Kidney (tissue), 13 donors: ENCODE measurements at regions not wholly inside any gene's neighbourhood (a gene's known extent, or its start where the extent isn't known, plus 50 kb on each side); places are given as distances from the start of the nearest gene placed in this dataset.
A peak's percentile ranks its signal among the peaks of the same experiment; 100 is the strongest.
"Not testable (repeated sequence)": the region's sequence is repeated elsewhere in the genome, so short reads cannot be mapped to it uniquely, and the experiment has no call there.

Experiments used
- DNase-seq, 5 donors: peaks; one replicate each; pipeline ENCODE4 v3.0.0-alpha.2; 2013 to 2020
- FAIRE-seq: peaks from 2 replicates; lab custom pipeline; 2012; peaks lifted over from hg19 to GRCh38; lab: Jason Lieb, UNC
- H3K27ac ChIP-seq, 2 donors: one replicate each; pipeline ENCODE4 v1.7.0; 2013; ENCODE audit warnings: low read depth in 2 of 2, low read length in 2 of 2, inconsistent platforms in 1 of 2
- H3K27me3 ChIP-seq: one replicate; pipeline ENCODE4 v1.7.1; 2013; ENCODE audit warnings: low read length, inconsistent platforms; ENCODE audit not compliant: control insufficient read depth, insufficient read depth
- H3K36me3 ChIP-seq, 3 donors: one replicate each; pipeline versions ENCODE4 v1.7.0 to v1.7.1; 2013; ENCODE audit warnings: low read length in 3 of 3, control low read depth in 1 of 3, inconsistent platforms in 1 of 3; ENCODE audit not compliant: insufficient read depth in 3 of 3, control insufficient read depth in 2 of 3
- H3K4me1 ChIP-seq, 3 donors: one replicate each; pipeline versions ENCODE4 v1.7.0 to v1.7.1; 2013; ENCODE audit warnings: low read length in 3 of 3, inconsistent platforms in 1 of 3, low read depth in 1 of 3; ENCODE audit not compliant: control insufficient read depth in 2 of 3, insufficient read depth in 2 of 3
- H3K4me3 ChIP-seq, 3 donors: one replicate each; pipeline versions ENCODE4 v1.7.0 to v1.8.1; 2013; ENCODE audit warnings: low read length in 3 of 3, control low read depth in 1 of 3, inconsistent platforms in 1 of 3
- H3K9ac ChIP-seq, 3 donors: one replicate each; pipeline versions ENCODE4 v1.7.0 to v1.7.1; 2013; ENCODE audit warnings: low read length in 3 of 3, control low read depth in 1 of 3, inconsistent platforms in 1 of 3
- H3K9me3 ChIP-seq, 3 donors: one replicate each; pipeline versions ENCODE4 v1.7.0 to v1.7.1; 2013; ENCODE audit warnings: low read length in 3 of 3, control low read depth in 1 of 3, inconsistent platforms in 1 of 3; ENCODE audit not compliant: control insufficient read depth in 2 of 3, insufficient read depth in 1 of 3
- intact Hi-C: fragments of 100-400 bp; cut with DNase I; formaldehyde crosslinking; loops from one replicate; pipeline ENCODE4 v1.11.1; 2022
- TF ChIP-seq, protein P1 (sequence below): IDR thresholded peaks from 3 replicates; pipeline ENCODE4 v1.5.1; 2012; ENCODE audit warnings: mild to moderate bottlenecking, moderate library complexity, borderline replicate concordance; ENCODE audit not compliant: insufficient read depth; ENCODE audit errors: extremely low read depth
- donor health status: control.
- donor health status: control.
- donor health status: control.
- donor health status: control.
- donor health status: control.
- donor health status: DM: yes; HTN: yes; CAD: no.
- donor health status: Normal renal cell carcinoma (clear cell type).

DNA sequence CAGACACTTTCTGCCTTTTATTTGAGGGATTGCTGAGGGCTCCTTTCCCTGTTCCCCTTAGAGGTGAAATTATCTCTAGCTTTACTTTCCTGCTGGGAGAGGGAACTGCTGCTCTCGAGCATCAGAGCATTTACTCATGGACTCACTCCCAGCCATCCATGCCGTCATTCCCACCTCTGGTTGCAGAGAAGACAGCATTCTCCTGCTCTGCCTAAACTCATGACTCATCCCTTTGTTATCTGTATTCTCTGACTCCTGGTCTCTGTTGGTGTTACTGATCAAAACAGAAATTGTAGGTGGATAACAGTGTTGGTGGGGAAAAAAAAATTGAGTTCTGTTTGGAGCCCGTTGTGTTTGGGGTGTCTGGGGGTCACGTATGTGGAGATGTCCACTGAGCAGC, 159.3 kb downstream of the TTC8 start:
- H3K9me3 ChIP-seq, result peaks cover 0 to 3% (median 0%) of the 10 kb centered on the region in 3 donors
- intact Hi-C loops, result no loop called here
- no peak for DNase-seq
- FAIRE-seq, result no peak
- H3K36me3 ChIP-seq, result no peaks in the 10 kb centered on the region
- H3K4me1 ChIP-seq, result no peaks in the 10 kb centered on the region
- no peak overlapping the region for H3K9ac ChIP-seq
- H3K4me3 ChIP-seq, result no peak overlapping the region
- H3K27me3 ChIP-seq, result no peaks in the 10 kb centered on the region
- no peak overlapping the region for H3K27ac ChIP-seq
- TF ChIP-seq, protein P1, sequence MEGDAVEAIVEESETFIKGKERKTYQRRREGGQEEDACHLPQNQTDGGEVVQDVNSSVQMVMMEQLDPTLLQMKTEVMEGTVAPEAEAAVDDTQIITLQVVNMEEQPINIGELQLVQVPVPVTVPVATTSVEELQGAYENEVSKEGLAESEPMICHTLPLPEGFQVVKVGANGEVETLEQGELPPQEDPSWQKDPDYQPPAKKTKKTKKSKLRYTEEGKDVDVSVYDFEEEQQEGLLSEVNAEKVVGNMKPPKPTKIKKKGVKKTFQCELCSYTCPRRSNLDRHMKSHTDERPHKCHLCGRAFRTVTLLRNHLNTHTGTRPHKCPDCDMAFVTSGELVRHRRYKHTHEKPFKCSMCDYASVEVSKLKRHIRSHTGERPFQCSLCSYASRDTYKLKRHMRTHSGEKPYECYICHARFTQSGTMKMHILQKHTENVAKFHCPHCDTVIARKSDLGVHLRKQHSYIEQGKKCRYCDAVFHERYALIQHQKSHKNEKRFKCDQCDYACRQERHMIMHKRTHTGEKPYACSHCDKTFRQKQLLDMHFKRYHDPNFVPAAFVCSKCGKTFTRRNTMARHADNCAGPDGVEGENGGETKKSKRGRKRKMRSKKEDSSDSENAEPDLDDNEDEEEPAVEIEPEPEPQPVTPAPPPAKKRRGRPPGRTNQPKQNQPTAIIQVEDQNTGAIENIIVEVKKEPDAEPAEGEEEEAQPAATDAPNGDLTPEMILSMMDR, result no peak

DNA sequence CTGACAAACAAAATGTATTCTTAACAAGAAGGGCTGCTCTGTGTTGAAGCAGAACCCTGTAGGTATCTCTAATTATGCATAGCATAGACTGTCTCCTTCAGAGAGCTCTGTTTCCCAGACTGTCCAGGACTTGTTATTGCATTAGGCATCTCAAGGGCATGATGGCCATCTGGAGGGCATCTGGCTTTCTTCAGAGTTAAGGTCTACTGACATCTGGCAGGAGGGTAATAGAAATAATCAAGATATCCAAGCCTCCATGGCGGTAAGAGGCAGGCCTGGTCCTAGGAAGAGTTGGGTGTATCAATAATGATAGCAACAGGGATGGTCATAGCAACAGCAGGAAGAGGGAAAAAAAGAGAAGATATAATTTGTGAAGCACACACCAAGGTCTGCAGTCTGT, 161.2 kb downstream of the TTC8 start:
- H3K4me1 ChIP-seq, result no peaks in the 10 kb centered on the region
- TF ChIP-seq, protein P1, result no peak
- FAIRE-seq (no peak), DNase-seq (peak in 1 of 5 donors; percentile 58)
- intact Hi-C loops, result no loop called here
- peaks cover 0 to 3% (median 0%) of the 10 kb centered on the region in 3 donors for H3K9me3 ChIP-seq
- no peaks in the 10 kb centered on the region for H3K36me3 ChIP-seq
- H3K9ac ChIP-seq, result no peak overlapping the region
- no peak overlapping the region for H3K27ac ChIP-seq
- H3K4me3 ChIP-seq, result no peak overlapping the region
- H3K27me3 ChIP-seq, result no peaks in the 10 kb centered on the region

DNA sequence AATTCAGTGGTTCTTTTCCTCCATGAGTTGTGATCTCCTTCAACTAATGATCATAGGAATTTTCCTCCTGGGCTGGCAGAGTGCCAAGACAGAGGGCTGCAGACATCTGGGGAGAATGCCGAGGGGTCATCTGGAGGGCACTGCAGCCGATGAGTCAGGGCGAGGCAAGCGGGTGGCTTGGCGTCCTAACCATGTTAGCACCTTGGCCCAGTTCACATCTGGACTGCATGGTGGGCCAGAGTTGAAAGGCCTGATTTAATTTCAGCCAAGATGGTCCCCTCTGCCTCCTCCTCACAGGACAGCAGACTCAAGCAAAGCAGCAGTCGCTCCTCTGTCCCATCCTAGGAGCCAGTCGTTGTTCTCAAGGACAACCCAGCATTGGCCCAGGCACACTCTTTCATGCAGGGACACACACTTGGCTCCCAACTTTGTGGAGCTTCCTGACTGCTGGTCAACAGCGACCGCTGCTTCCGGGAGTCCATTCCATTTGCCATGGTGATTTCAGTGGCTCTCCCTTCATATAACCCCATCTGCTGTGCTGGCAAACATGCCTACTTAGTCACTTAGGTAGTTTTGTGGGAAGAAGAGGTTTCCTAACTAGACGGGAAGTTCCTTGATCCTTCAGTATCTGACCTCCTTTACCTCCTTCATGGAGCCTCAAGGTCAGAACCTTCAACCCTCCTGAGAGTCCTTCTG, 161.8 kb downstream of the TTC8 start:
- H3K4me1 ChIP-seq, result no peaks in the 10 kb centered on the region
- H3K27me3 ChIP-seq, result no peaks in the 10 kb centered on the region
- DNase-seq (peak in 1 of 5 donors; percentile 49), FAIRE-seq (no peak)
- peaks cover 0 to 3% (median 0%) of the 10 kb centered on the region in 3 donors for H3K9me3 ChIP-seq
- intact Hi-C loops, result no loop called here
- H3K4me3 ChIP-seq, result no peak overlapping the region
- TF ChIP-seq, protein P1, result no peak
- H3K36me3 ChIP-seq, result no peaks in the 10 kb centered on the region
- no peak overlapping the region for H3K9ac ChIP-seq
- H3K27ac ChIP-seq, result no peak overlapping the region

DNA sequence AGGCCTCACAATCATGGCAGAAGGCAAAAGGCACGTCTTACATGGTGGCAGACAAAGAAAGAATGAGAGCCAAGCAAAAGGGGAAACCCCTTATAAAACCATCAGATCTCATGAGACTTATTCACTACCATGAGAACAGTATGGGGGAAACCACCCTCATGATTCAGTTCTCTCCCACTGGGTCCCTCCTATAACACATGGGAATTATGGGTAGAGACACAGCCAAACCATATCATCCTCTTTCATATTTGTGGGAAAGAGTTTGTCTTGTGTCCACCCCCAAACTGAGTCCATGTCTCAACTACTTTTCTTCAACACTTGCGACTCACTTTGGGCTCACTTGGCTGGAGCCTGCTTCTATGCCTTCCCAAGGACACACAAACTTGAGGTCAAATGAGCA, 162.5 kb downstream of the TTC8 start:
- H3K27ac ChIP-seq, FAIRE-seq, H3K4me1 ChIP-seq, DNase-seq, H3K36me3 ChIP-seq, H3K9ac ChIP-seq, H3K27me3 ChIP-seq, H3K9me3 ChIP-seq, H3K4me3 ChIP-seq, intact Hi-C loops: not testable (repeated sequence)
